H1 (cell line): ENCODE measurements at regions not wholly inside any gene's neighbourhood (a gene's known extent, or its start where the extent isn't known, plus 50 kb on each side); places are given as distances from the start of the nearest gene placed in this dataset.

Experiments used
- CTCF ChIA-PET: fragments of 300-600 bp; sonication (Branson Sonifier 250); formaldehyde crosslinking; loops from one replicate; lab custom pipeline; 2021; ENCODE audit not compliant: partially characterized antibody; lab: Charles Lee
- POLR2A ChIA-PET: fragments of 300-600 bp; sonication (Branson Sonifier 250); formaldehyde crosslinking; loops from one replicate; lab custom pipeline; 2021; ENCODE audit warnings: inconsistent platforms; ENCODE audit not compliant: partially characterized antibody; lab: Charles Lee
- DNase-seq, 2 experiments: peaks; one replicate each; pipeline versions ENCODE4 v3.0.0 to v3.0.0-alpha.2; 2010 to 2022; ENCODE audit warnings: low spot score in 2 of 2, low read depth in 1 of 2, mixed read lengths in 1 of 2
- FAIRE-seq: peaks from 2 replicates; lab custom pipeline; 2011; peaks lifted over from hg19 to GRCh38; lab: Jason Lieb, UNC
- H2AFZ ChIP-seq: 2 replicates; pipeline ENCODE4 v1.8.1; 2012; ENCODE audit warnings: low read length, inconsistent platforms
- H2AK5ac ChIP-seq: 2 replicates; pipeline ENCODE4 v1.6.1; 2013; ENCODE audit warnings: low read depth, low read length
- H2BK120ac ChIP-seq: replicated peaks from 2 replicates; pipeline ENCODE3; 2013; ENCODE audit warnings: low read depth, low read length, inconsistent platforms
- H2BK12ac ChIP-seq: 2 replicates; pipeline ENCODE4 v1.6.1; 2013; ENCODE audit warnings: low read depth, low read length
- H2BK15ac ChIP-seq: 2 replicates; pipeline ENCODE4 v1.6.1; 2013; ENCODE audit warnings: low read length
- H2BK20ac ChIP-seq: 2 replicates; pipeline ENCODE4 v1.6.1; 2013; ENCODE audit warnings: low read length
- H2BK5ac ChIP-seq: 2 replicates; pipeline ENCODE4 v1.6.1; 2013; ENCODE audit warnings: low read depth, low read length
- H3K14ac ChIP-seq: 2 replicates; pipeline ENCODE4 v1.6.1; 2013; ENCODE audit warnings: inconsistent platforms; ENCODE audit not compliant: insufficient read length
- H3K18ac ChIP-seq: 2 replicates; pipeline ENCODE4 v1.6.1; 2013; ENCODE audit warnings: low read length; ENCODE audit errors: extremely low read depth
- H3K23ac ChIP-seq: 2 replicates; pipeline ENCODE4 v1.6.1; 2013; ENCODE audit warnings: inconsistent platforms; ENCODE audit not compliant: insufficient read length
- H3K23me2 ChIP-seq: 2 replicates; pipeline ENCODE4 v1.6.1; 2013; ENCODE audit warnings: low read depth, low read length
- H3K27ac ChIP-seq: 2 replicates; pipeline ENCODE4 v1.6.1; 2011; ENCODE audit warnings: low read depth, low read length, inconsistent platforms
- H3K27me3 ChIP-seq, 4 experiments: replicated peaks in 1 of 4; 1 replicate in 1 of 4; 2 replicates in 3 of 4; pipeline versions ENCODE4 v1.6.1 to v1.8.1; 2011 to 2013; ENCODE audit warnings: low read length in 3 of 4, mild to moderate bottlenecking in 3 of 4, inconsistent platforms in 2 of 4, mixed read lengths in 2 of 4, moderate library complexity in 1 of 4; ENCODE audit not compliant: control insufficient read depth in 3 of 4, insufficient read depth in 3 of 4; ENCODE audit errors: extremely low read depth in 1 of 4
- H3K36me3 ChIP-seq, 4 experiments: 2 replicates each; pipeline versions ENCODE4 v1.6.1 to v1.8.1; 2011 to 2013; ENCODE audit warnings: mild to moderate bottlenecking in 4 of 4, low read length in 3 of 4, moderate library complexity in 2 of 4, control low read depth in 1 of 4, inconsistent platforms in 1 of 4; ENCODE audit not compliant: insufficient read depth in 4 of 4, control insufficient read depth in 2 of 4
- H3K4ac ChIP-seq: replicated peaks from 2 replicates; pipeline ENCODE3; 2013; ENCODE audit warnings: low read length, low read depth, mixed read lengths, inconsistent platforms; ENCODE audit not compliant: insufficient read length
- H3K4me1 ChIP-seq, 4 experiments: replicated peaks in 1 of 4; 1 replicate in 1 of 4; 2 replicates in 3 of 4; pipeline versions ENCODE4 v1.6.1 to v1.8.1; 2011 to 2013; ENCODE audit warnings: low read length in 3 of 4, inconsistent platforms in 2 of 4, mixed read lengths in 1 of 4; ENCODE audit not compliant: insufficient read depth in 4 of 4, control insufficient read depth in 3 of 4
- H3K4me2 ChIP-seq, 2 experiments: 2 replicates each; pipeline versions ENCODE4 v1.6.1 to v1.8.1; 2011 to 2013; ENCODE audit warnings: low read depth in 2 of 2, low read length in 2 of 2, control low read depth in 1 of 2, inconsistent platforms in 1 of 2, mild to moderate bottlenecking in 1 of 2; ENCODE audit not compliant: insufficient read depth in 1 of 2
- H3K4me3 ChIP-seq, 4 experiments: fragments of 200-600, 300-600 bp in 1 of 4; sonication (generic), shearing (Covaris generic), sonication (Bioruptor Twin) in 1 of 4; 2 replicates each; pipeline versions ENCODE4 v1.5.1 to v1.8.1; 2011 to 2016; ENCODE audit warnings: low read length in 4 of 4, low read depth in 3 of 4, control low read depth in 2 of 4, inconsistent platforms in 2 of 4, mild to moderate bottlenecking in 2 of 4, mixed read lengths in 1 of 4, moderate library complexity in 1 of 4; ENCODE audit not compliant: insufficient read depth in 2 of 4; ENCODE audit errors: extremely low read depth in 1 of 4
- H3K56ac ChIP-seq: replicated peaks from 2 replicates; pipeline ENCODE3; 2013; ENCODE audit warnings: low read depth, mild to moderate bottlenecking, mixed read lengths, low read length, inconsistent platforms; ENCODE audit not compliant: insufficient read length
- H3K79me1 ChIP-seq: 2 replicates; pipeline ENCODE4 v1.6.1; 2013; ENCODE audit warnings: low read depth, low read length, control low read depth
- H3K79me2 ChIP-seq, 2 experiments: 2 replicates each; pipeline versions ENCODE4 v1.6.1 to v1.8.1; 2012 to 2013; ENCODE audit warnings: low read length in 2 of 2, mild to moderate bottlenecking in 2 of 2, inconsistent platforms in 1 of 2; ENCODE audit not compliant: insufficient read depth in 2 of 2, control insufficient read depth in 1 of 2
- H3K9ac ChIP-seq, 4 experiments: replicated peaks in 1 of 4; 1 replicate in 1 of 4; 2 replicates in 3 of 4; pipeline versions ENCODE4 v1.6.1 to v1.8.1; 2011 to 2013; ENCODE audit warnings: low read depth in 3 of 4, low read length in 3 of 4, control low read depth in 2 of 4, mild to moderate bottlenecking in 2 of 4, moderate library complexity in 2 of 4, inconsistent platforms in 1 of 4; ENCODE audit errors: extremely low read depth in 1 of 4
- H3K9me3 ChIP-seq, 2 experiments: 2 replicates each; pipeline versions ENCODE4 v1.6.1 to v1.8.1; 2012 to 2013; ENCODE audit warnings: mild to moderate bottlenecking in 2 of 2, moderate library complexity in 2 of 2, control low read depth in 1 of 2, inconsistent platforms in 1 of 2, low read depth in 1 of 2, low read length in 1 of 2, mixed read lengths in 1 of 2; ENCODE audit not compliant: insufficient read depth in 2 of 2
- H4K20me1 ChIP-seq, 2 experiments: replicated peaks in 1 of 2; 2 replicates each; pipeline versions ENCODE3 to v1.8.1; 2011 to 2013; ENCODE audit warnings: inconsistent platforms in 2 of 2, low read length in 2 of 2, mild to moderate bottlenecking in 1 of 2; ENCODE audit not compliant: insufficient read depth in 2 of 2, control insufficient read depth in 1 of 2
- H4K5ac ChIP-seq: 2 replicates; pipeline ENCODE4 v1.6.1; 2013; ENCODE audit warnings: low read length, low read depth, mixed read lengths, inconsistent platforms; ENCODE audit not compliant: insufficient read length
- H4K8ac ChIP-seq: 2 replicates; pipeline ENCODE4 v1.8.0; 2013; ENCODE audit warnings: mild to moderate bottlenecking, moderate library complexity, low read length, inconsistent platforms; ENCODE audit not compliant: insufficient read depth; ENCODE audit errors: extremely low read depth
- H4K91ac ChIP-seq: replicated peaks from 2 replicates; pipeline ENCODE3; 2013; ENCODE audit warnings: low read length, mixed read lengths, inconsistent platforms; ENCODE audit not compliant: insufficient read length
- ATF3 ChIP-seq: IDR thresholded peaks from 2 replicates; pipeline ENCODE4 v1.6.1; 2011; ENCODE audit warnings: low read depth, mild to moderate bottlenecking, low read length; ENCODE audit not compliant: insufficient read depth
- CBX8 ChIP-seq: fragments of 300-800, 300-1000 bp; sonication (generic); IDR thresholded peaks from 2 replicates; pipeline ENCODE4 v1.7.1; 2016; ENCODE audit warnings: low read depth, low read length, borderline replicate concordance
- CHD1 ChIP-seq: IDR thresholded peaks from 2 replicates; pipeline ENCODE4 v1.6.1; 2012; ENCODE audit warnings: low read depth, low read length, improper control_type of control experiment
- EP300 ChIP-seq, 2 experiments: IDR thresholded peaks; 1 replicate in 1 of 2; 2 replicates in 1 of 2; pipeline ENCODE4 v1.6.1; 2011 to 2012; ENCODE audit warnings: low read depth in 2 of 2, low read length in 2 of 2, mild to moderate bottlenecking in 2 of 2, borderline replicate concordance in 1 of 2, inconsistent platforms in 1 of 2, moderate library complexity in 1 of 2
- KDM4A ChIP-seq: IDR thresholded peaks from one replicate; pipeline ENCODE4 v1.7.1; 2012; ENCODE audit warnings: low read depth, mild to moderate bottlenecking, moderate library complexity, low read length, inconsistent platforms; ENCODE audit not compliant: severe bottlenecking
- MAX ChIP-seq: IDR thresholded peaks from 2 replicates; pipeline ENCODE4 v1.6.1; 2012; ENCODE audit warnings: inconsistent platforms
- NRF1 ChIP-seq: IDR thresholded peaks from 2 replicates; pipeline ENCODE4 v1.6.1; 2011; ENCODE audit warnings: mild to moderate bottlenecking, low read depth, low read length, improper control_type of control experiment
- USF2 ChIP-seq: IDR thresholded peaks from 2 replicates; pipeline ENCODE4 v1.6.1; 2011; ENCODE audit warnings: low read length, improper control_type of control experiment
- WGBS, 2 experiments: shearing (Covaris generic) in 1 of 2; methylation state at CpG; one replicate each; pipeline versions ENCODE4 v1.1.6 to v1.1.7; 2013 to 2015; ENCODE audit warnings: low lambda C conversion rate in 2 of 2, mixed read lengths in 2 of 2, inconsistent platforms in 1 of 2, low coverage in 1 of 2, missing lambda C conversion rate in 1 of 2; ENCODE audit not compliant: insufficient replicate concordance in 2 of 2, insufficient coverage in 1 of 2, insufficient read length in 1 of 2; ENCODE audit errors: extremely low coverage in 1 of 2, missing lambda C conversion rate in 1 of 2; 5-methylcytosine and 5-hydroxymethylcytosine counted together
- TF ChIP-seq, protein P1 (sequence below), 3 experiments: IDR thresholded peaks; 1 replicate in 2 of 3; 2 replicates in 1 of 3; pipeline versions ENCODE4 v1.5.1 to v1.6.1; 2011; ENCODE audit warnings: low read length in 3 of 3, mild to moderate bottlenecking in 3 of 3, inconsistent platforms in 2 of 3, low read depth in 1 of 3, moderate library complexity in 1 of 3; ENCODE audit not compliant: insufficient read depth in 1 of 3; ENCODE audit errors: control extremely low read depth in 1 of 3

DNA sequence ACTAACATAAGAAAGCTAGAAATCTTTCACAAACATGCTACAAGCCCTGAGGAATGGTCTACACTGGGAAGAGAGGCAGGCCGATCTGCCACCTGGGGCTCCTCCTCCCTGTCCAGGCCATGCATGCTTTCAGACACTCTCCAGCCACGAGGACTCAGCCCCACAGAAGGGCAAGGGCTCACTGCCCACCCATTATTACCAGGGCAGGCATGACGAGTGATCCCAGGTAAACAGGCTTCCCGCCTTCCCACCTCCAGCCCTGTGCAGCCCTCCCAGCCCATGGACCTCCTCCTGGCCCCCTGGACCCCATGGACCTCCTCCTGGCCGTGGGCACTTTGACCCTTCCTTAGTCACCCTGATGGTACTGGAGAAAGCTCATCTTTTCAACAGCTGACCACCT, 75.8 kb upstream of the TEX51 start:
- Histone ChIP-seq H3K4ac (no peak overlapping the region), H3K23ac (no peak overlapping the region), H3K56ac (no peak overlapping the region), H3K79me2 (no peaks in the 10 kb centered on the region), H2BK5ac (no peak overlapping the region), H3K79me1 (no peaks in the 10 kb centered on the region), H2BK12ac (no peak overlapping the region), H4K8ac (no peak overlapping the region), H2BK20ac (no peak overlapping the region), H2AK5ac (no peak overlapping the region), H3K4me3 (no peak overlapping the region), H3K23me2 (no peaks in the 10 kb centered on the region), H4K91ac (no peak overlapping the region), H3K14ac (no peak overlapping the region), H3K18ac (no peak overlapping the region), H3K36me3 (no peaks in the 10 kb centered on the region), H3K27ac (no peak overlapping the region), H3K9me3 (no peaks in the 10 kb centered on the region), H4K20me1 (no peaks in the 10 kb centered on the region), H2AFZ (no peak overlapping the region), H3K9ac (no peak overlapping the region), H3K4me1 (peaks cover 0 to 3% (median under 1%) of the 10 kb centered on the region in 4 experiments; a peak in 2 of 7 replicates), H3K27me3 (peaks cover 0 to 2% (median 0%) of the 10 kb centered on the region in 4 experiments; a peak in 1 of 7 replicates), H2BK15ac (no peak overlapping the region), H3K4me2 (no peak overlapping the region), H4K5ac (no peak overlapping the region), H2BK120ac (no peak overlapping the region)
- POLR2A ChIA-PET = no interaction called here
- WGBS, 2 experiments = 80% methylated on average over 5 of the region's 5 CpGs; no CpG with 5 or more reads in 1 of the 2 experiments
- CTCF ChIA-PET = no interaction called here
- FAIRE-seq (no peak), DNase-seq (no peak)
- TF ChIP-seq EP300 (IDR thresholded peaks at IDR 0.05; ENCODE audit: borderline replicate concordance in 1 of 2, low read depth in 2 of 2, low read length in 2 of 2) = no peak
- TF ChIP-seq, protein P1, sequence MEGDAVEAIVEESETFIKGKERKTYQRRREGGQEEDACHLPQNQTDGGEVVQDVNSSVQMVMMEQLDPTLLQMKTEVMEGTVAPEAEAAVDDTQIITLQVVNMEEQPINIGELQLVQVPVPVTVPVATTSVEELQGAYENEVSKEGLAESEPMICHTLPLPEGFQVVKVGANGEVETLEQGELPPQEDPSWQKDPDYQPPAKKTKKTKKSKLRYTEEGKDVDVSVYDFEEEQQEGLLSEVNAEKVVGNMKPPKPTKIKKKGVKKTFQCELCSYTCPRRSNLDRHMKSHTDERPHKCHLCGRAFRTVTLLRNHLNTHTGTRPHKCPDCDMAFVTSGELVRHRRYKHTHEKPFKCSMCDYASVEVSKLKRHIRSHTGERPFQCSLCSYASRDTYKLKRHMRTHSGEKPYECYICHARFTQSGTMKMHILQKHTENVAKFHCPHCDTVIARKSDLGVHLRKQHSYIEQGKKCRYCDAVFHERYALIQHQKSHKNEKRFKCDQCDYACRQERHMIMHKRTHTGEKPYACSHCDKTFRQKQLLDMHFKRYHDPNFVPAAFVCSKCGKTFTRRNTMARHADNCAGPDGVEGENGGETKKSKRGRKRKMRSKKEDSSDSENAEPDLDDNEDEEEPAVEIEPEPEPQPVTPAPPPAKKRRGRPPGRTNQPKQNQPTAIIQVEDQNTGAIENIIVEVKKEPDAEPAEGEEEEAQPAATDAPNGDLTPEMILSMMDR (IDR thresholded peaks at IDR 0.05; ENCODE audit: control extremely low read depth in 1 of 3, insufficient read depth in 1 of 3, low read depth in 1 of 3, low read length in 3 of 3) = no peak
- TF ChIP-seq USF2 = no peak
- no peak for TF ChIP-seq ATF3
- no peak for TF ChIP-seq CHD1
- no peak for TF ChIP-seq NRF1
- TF ChIP-seq KDM4A = no peak
- TF ChIP-seq MAX = no peak
- TF ChIP-seq CBX8 = no peak
